ENCODE measurements at regions not wholly inside any gene's neighbourhood (a gene's known extent, or its start where the extent isn't known, plus 50 kb on each side); places are given as distances from the start of the nearest gene placed in this dataset.

- Histone ChIP-seq H2BK15ac (ENCODE audit: low read depth, low read length) (peak overlapping the region; percentile 97; the same call in 2 of the 3 replicates), H3K9me1 (ENCODE audit: insufficient read depth, low read length) (peaks cover 29% of the 10 kb centered on the region), H2AK9ac (replicated peaks; ENCODE audit: low read depth, low read length, poor library complexity) (peak overlapping the region; percentile 2), H4K8ac (ENCODE audit: low read depth in 2 of 2, low read length in 2 of 2) (peak overlapping the region; percentile 83 to 86; a peak in 2 of 4 replicates), H4K5ac (ENCODE audit: low read depth, low read length) (peak overlapping the region; percentile 25), H3K18ac (ENCODE audit: low read depth, low read length) (peak overlapping the region; percentile 64), H3K23ac (ENCODE audit: low read depth, low read length) (peak overlapping the region; percentile 62; the same call in 1 of the 2 replicates), H3K14ac (replicated peaks; ENCODE audit: low read depth, low read length) (peak overlapping the region; percentile 46; the same call in 1 of the 2 replicates), H3K9ac (ENCODE audit: low read depth, low read length) (no peak overlapping the region), H4K20me1 (ENCODE audit: insufficient read depth, low read length) (no peaks in the 10 kb centered on the region), H3K27ac (ENCODE audit: insufficient read depth, low read length) (peak overlapping the region; percentile 14; the same call in 1 of the 2 replicates), H3K4me2 (ENCODE audit: low read depth, low read length) (no peak overlapping the region), H2BK120ac (ENCODE audit: low read depth, low read length) (peak overlapping the region; percentile 97), H2BK5ac (ENCODE audit: low read depth, low read length, poor library complexity, severe bottlenecking) (no peak overlapping the region), H3K4ac (ENCODE audit: low read depth, low read length) (peak overlapping the region; percentile 98), H3K4me1 (ENCODE audit: control insufficient read depth, insufficient read depth, low read length) (peaks cover 44% of the 10 kb centered on the region), H2AK5ac (ENCODE audit: low read depth, low read length) (peak overlapping the region; percentile 90), H3K56ac (ENCODE audit: extremely low read depth, insufficient read depth, low read length) (no peak overlapping the region), H3K36me3 (ENCODE audit: control insufficient read depth, insufficient read depth, low read length) (no peaks in the 10 kb centered on the region), H3K27me3 (ENCODE audit: control insufficient read depth, insufficient read depth, low read length) (no peaks in the 10 kb centered on the region), H2BK20ac (ENCODE audit: low read depth, low read length) (peak overlapping the region; percentile 99), H3K4me3 (ENCODE audit: insufficient read depth, low read depth, low read length) (no peak overlapping the region), H3K79me1 (ENCODE audit: low read depth in 1 of 2, low read length in 2 of 2) (no peaks in the 10 kb centered on the region), H3K9me3 (ENCODE audit: control insufficient read depth, insufficient read depth, low read length) (no peaks in the 10 kb centered on the region), H2AFZ (replicated peaks; ENCODE audit: low read length, poor library complexity) (peak overlapping the region; percentile 61), H4K91ac (ENCODE audit: insufficient read depth, low read depth, low read length) (peak overlapping the region; percentile 98)
- WGBS, 2 experiments (ENCODE audit: extremely low coverage in 2 of 2, insufficient read length in 1 of 2), result no CpG with 5 or more reads among the region's 5 CpGs
- in situ Hi-C loops (cut with MboI; ENCODE audit: low sequenced_read_pairs) (no loop called here), intact Hi-C loops (cut with micrococcal nuclease) (loop anchor here (5.0 to 10.0 kb wide), 2 partner anchors 439 to 561 kb away; no protein-coding TSS in a partner anchor), dilution Hi-C loops (cut with HindIII; ENCODE audit: low sequenced_read_pairs, unreplicated experiment) (no loop called here)
- ATAC-seq (ENCODE audit: low read depth) (no peak), DNase-seq (no peak)
- CTCF ChIA-PET, result interaction anchor here (0.9 kb wide), 1 partner anchor 11 kb away, joined by 3 read pairs; no protein-coding TSS in a partner anchor
- no TSS peak for BruUV-seq (replicated peaks)
- POLR2A ChIA-PET (ENCODE audit: unreplicated experiment), result no interaction called here
- TF ChIP-seq MXI1 (IDR thresholded peaks at IDR 0.05; ENCODE audit: borderline replicate concordance, low read depth, low read length) (no peak), BHLHE40 (IDR thresholded peaks at IDR 0.05; ENCODE audit: low read depth, low read length) (no peak), MAZ (IDR thresholded peaks at IDR 0.05; ENCODE audit: borderline replicate concordance, low read depth, low read length) (no peak), NFE2L2 (IDR thresholded peaks at IDR 0.05; ENCODE audit: low read depth, low read length) (no peak), SMC3 (IDR thresholded peaks at IDR 0.05; ENCODE audit: low read depth, low read length) (no peak), FOS (IDR thresholded peaks at IDR 0.05; ENCODE audit: low read depth, low read length) (no peak), MAFK (IDR thresholded peaks at IDR 0.05; ENCODE audit: low read depth, low read length) (no peak), POLR2A (IDR thresholded peaks at IDR 0.05; ENCODE audit: low read depth, low read length) (no peak), CHD1 (IDR thresholded peaks at IDR 0.05; ENCODE audit: low read depth, low read length) (no peak), RFX5 (IDR thresholded peaks at IDR 0.05; ENCODE audit: low read depth, low read length) (no peak), CEBPB (IDR thresholded peaks at IDR 0.05; ENCODE audit: low read depth, low read length) (no peak), RCOR1 (IDR thresholded peaks at IDR 0.05; ENCODE audit: insufficient replicate concordance, low read length) (no peak), RAD21 (IDR thresholded peaks at IDR 0.05; ENCODE audit: low read length) (no peak)
- TF ChIP-seq, protein P1, sequence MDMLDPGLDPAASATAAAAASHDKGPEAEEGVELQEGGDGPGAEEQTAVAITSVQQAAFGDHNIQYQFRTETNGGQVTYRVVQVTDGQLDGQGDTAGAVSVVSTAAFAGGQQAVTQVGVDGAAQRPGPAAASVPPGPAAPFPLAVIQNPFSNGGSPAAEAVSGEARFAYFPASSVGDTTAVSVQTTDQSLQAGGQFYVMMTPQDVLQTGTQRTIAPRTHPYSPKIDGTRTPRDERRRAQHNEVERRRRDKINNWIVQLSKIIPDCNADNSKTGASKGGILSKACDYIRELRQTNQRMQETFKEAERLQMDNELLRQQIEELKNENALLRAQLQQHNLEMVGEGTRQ (IDR thresholded peaks at IDR 0.05; ENCODE audit: low read depth, low read length), result no peak
- TF ChIP-seq, protein P2, sequence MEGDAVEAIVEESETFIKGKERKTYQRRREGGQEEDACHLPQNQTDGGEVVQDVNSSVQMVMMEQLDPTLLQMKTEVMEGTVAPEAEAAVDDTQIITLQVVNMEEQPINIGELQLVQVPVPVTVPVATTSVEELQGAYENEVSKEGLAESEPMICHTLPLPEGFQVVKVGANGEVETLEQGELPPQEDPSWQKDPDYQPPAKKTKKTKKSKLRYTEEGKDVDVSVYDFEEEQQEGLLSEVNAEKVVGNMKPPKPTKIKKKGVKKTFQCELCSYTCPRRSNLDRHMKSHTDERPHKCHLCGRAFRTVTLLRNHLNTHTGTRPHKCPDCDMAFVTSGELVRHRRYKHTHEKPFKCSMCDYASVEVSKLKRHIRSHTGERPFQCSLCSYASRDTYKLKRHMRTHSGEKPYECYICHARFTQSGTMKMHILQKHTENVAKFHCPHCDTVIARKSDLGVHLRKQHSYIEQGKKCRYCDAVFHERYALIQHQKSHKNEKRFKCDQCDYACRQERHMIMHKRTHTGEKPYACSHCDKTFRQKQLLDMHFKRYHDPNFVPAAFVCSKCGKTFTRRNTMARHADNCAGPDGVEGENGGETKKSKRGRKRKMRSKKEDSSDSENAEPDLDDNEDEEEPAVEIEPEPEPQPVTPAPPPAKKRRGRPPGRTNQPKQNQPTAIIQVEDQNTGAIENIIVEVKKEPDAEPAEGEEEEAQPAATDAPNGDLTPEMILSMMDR (conservative IDR thresholded peaks at IDR 0.05; ENCODE audit: low read depth, low read length), result no peak
- TF ChIP-seq, protein P3, sequence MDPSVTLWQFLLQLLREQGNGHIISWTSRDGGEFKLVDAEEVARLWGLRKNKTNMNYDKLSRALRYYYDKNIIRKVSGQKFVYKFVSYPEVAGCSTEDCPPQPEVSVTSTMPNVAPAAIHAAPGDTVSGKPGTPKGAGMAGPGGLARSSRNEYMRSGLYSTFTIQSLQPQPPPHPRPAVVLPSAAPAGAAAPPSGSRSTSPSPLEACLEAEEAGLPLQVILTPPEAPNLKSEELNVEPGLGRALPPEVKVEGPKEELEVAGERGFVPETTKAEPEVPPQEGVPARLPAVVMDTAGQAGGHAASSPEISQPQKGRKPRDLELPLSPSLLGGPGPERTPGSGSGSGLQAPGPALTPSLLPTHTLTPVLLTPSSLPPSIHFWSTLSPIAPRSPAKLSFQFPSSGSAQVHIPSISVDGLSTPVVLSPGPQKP (IDR thresholded peaks at IDR 0.05; ENCODE audit: borderline replicate concordance, low read depth, low read length), result no peak
These were observed 230.7 kb upstream of the CDH5 start for GRCh38 chr16:66135838-66136237.
